KOPT-K1 (cell line): ENCODE measurements at regions not wholly inside any gene's neighbourhood (a gene's known extent, or its start where the extent isn't known, plus 50 kb on each side); places are given as distances from the start of the nearest gene placed in this dataset.
"Not testable (repeated sequence)": the region's sequence is repeated elsewhere in the genome, so short reads cannot be mapped to it uniquely, and the experiment has no call there.

ENCODE experiments used
- H3K27ac ChIP-seq: fragments of 200-600 bp; sonication (generic); 2 replicates; pipeline ENCODE4 v1.5.1; 2016; ENCODE audit warnings: antibody characterized with exemption, mild to moderate bottlenecking, low read depth, low read length; ENCODE audit not compliant: poor library complexity, severe bottlenecking
- H3K36me3 ChIP-seq: fragments of 200-600 bp; sonication (generic); 2 replicates; pipeline ENCODE4 v1.5.1; 2017; ENCODE audit warnings: antibody characterized with exemption, mild to moderate bottlenecking, low read length, moderate library complexity; ENCODE audit not compliant: insufficient read depth
- H3K9me3 ChIP-seq: fragments of 200-600 bp; sonication (generic); 2 replicates; pipeline ENCODE4 v1.5.1; 2017; ENCODE audit warnings: antibody characterized with exemption, low read length, mild to moderate bottlenecking; ENCODE audit not compliant: insufficient read depth, poor library complexity, severe bottlenecking

DNA sequence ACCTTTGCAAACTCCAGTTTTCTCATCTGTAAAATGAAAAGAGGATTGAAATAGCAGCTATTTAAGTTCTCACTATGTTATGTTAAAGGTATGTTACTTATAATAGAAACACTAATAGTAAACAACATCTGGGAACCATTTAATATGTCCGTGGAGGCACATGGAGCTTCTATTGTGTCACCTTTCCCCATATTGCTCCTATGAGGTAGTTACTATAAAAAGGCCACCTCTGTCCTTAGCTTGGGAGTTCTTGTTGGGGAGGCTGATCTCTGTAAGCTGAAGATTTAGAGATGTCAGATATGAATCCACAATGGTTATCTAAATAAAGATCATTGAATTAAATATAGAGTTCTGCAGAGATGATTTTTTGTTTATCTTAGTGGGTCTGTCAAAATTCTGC is 125.2 kb downstream of the FHIP1A start:
- Histone ChIP-seq H3K9me3 (no peaks in the 10 kb centered on the region), H3K36me3 (no peaks in the 10 kb centered on the region), H3K27ac (no peak overlapping the region)

DNA sequence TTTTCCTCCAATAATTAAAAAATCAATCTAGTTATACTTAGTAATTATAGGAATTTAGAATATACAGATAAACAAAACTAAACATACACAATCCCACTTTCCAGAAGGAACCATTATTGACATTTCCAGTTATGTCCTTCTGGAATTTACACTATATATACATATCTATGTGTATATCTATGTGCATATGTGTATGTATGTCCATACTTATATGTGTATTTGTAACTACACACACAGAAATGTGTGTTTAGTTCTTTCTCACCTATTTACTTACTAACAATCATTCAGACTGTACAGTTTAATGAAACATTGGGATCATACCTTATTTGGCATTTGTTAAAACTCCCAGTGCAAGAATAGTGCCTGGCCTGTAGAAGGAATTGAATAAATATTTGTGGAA is 126.4 kb downstream of the FHIP1A start:
- no peaks in the 10 kb centered on the region for H3K36me3 ChIP-seq
- H3K9me3 ChIP-seq, result no peaks in the 10 kb centered on the region
- no peak overlapping the region for H3K27ac ChIP-seq

DNA sequence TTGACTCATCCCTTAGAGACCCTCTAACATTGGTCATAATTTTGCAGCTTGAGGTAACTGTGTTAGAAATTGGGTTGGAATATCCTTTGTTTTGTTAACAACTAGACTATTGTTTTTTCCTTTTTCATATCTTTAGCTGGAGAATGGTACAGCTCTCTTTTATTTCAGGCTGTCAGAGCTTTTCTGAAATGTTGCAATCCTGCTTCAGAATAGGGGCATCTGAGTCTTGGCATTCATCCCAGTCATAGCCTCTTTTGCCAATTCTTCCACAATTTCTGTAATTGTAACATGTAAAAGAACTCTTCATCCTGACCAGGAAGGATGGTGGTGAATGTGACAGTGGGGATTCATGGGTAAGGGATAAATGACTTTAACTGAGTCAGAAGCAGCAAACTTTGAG is 128.7 kb downstream of the FHIP1A start:
- Histone ChIP-seq H3K9me3 (no peaks in the 10 kb centered on the region), H3K36me3 (no peaks in the 10 kb centered on the region), H3K27ac (no peak overlapping the region)

GRCh38 chr4:151538963-151539362 is 130.0 kb downstream of the FHIP1A start:
- Histone ChIP-seq H3K27ac (no peak overlapping the region), H3K9me3 (no peaks in the 10 kb centered on the region), H3K36me3 (no peaks in the 10 kb centered on the region)

- Histone ChIP-seq H3K27ac (no peak overlapping the region), H3K9me3 (no peaks in the 10 kb centered on the region), H3K36me3 (no peaks in the 10 kb centered on the region)
Measured at GRCh38 chr4:151540728-151541388, 131.9 kb downstream of the FHIP1A start.

DNA sequence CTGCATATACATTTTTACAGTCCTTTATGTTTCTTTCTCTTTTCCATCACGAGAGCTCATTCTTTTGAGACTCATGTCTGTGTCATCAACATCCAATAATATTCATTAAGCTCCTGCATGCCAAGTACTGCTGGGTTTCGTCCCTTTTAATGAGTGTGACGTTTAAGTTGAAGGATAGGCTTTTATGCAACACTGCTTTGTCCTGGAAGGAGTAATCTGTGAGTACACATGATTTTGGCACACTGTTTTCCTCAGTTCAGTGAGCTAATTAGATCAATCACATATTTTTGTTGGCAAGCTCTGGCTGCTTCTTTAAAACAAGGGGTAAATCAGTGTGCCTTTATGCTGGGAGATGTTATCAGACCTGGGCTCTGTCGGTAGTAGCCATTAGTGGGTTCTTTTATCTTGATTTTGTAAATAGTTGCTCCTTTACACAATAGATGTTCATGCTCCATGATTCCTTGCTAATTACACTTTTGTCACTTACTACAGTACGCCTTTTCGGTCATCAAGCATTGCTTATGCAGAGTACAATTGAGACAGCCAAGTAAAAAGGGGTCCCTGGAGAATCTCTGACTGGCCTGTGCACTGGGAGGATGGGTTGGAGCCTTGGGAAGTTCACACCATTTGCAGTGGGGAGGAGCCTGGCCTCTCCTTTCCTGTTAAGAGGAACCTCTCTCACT is 132.6 kb downstream of the FHIP1A start:
- no peaks in the 10 kb centered on the region for H3K9me3 ChIP-seq
- H3K36me3 ChIP-seq, result no peaks in the 10 kb centered on the region
- no peak overlapping the region for H3K27ac ChIP-seq

DNA sequence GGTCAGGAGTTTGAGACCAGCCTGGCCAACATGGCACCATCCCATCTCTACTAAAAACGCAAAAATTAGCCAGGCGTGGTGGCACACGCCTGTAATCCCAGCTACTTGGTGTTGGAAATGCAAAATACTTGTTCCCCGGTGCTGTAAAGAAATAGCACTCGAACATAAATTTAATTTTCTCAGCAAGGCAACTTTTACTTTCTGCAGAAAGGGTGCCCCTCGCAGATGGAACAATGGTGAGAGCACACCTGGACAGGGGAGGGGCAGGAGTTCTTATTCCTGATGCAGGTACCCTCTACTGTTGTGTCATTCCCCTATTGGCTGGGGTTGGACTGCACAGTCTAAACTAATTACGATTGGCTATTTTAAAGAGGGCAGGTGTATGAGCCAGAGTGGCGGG is 139.7 kb downstream of the FHIP1A start:
- peaks cover 23% of the 10 kb centered on the region for H3K9me3 ChIP-seq
- H3K36me3 ChIP-seq, result no peaks in the 10 kb centered on the region
- no peak overlapping the region for H3K27ac ChIP-seq

DNA sequence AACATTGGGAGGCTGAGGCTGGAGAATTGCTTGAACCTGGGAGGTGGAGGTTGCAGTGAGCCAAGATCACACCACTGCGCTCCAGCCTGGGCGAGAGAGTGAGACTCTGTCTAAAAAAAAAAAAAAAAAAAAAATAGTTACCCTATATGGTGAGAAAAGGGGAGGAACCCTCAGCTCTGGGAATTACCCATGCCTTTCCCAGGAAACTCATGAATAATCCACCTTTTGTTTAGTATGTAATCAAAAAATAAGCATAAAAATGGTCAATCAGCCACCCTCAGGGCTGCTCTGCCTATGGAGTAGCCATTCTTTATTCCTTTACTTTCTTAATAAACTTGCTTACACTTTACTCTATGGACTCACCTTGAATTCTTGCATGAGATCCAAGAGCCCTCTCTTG is 140.4 kb downstream of the FHIP1A start:
- H3K36me3 ChIP-seq, H3K27ac ChIP-seq: not testable (repeated sequence)
- H3K9me3 ChIP-seq, result peaks cover 23% of the 10 kb centered on the region

DNA sequence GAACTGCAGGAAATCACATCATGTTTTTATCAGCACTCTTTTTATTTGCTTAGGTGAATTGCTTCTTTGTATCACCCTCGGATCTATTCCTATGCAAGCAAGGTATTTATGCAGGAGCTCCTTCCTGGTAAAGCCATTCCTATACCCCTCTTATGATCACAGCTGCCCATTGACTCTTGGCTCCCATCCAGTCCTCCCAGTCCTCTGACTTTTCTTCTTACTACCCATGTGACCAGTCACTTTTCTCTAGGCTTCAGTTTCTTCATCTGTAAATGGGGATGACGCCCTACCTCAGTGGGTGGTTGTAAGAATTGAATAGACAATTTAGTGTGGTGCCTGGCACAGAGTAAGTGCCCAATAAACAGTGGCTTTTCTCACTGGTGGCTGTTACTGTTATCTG is 144.9 kb downstream of the FHIP1A start:
- no peak overlapping the region for H3K27ac ChIP-seq
- H3K36me3 ChIP-seq, result no peaks in the 10 kb centered on the region
- H3K9me3 ChIP-seq, result peaks cover 8% of the 10 kb centered on the region

- no peaks in the 10 kb centered on the region for H3K9me3 ChIP-seq
- H3K27ac ChIP-seq, result no peak overlapping the region
- no peaks in the 10 kb centered on the region for H3K36me3 ChIP-seq
Measured at GRCh38 chr4:151555151-151555945, 146.4 kb downstream of the FHIP1A start.

DNA sequence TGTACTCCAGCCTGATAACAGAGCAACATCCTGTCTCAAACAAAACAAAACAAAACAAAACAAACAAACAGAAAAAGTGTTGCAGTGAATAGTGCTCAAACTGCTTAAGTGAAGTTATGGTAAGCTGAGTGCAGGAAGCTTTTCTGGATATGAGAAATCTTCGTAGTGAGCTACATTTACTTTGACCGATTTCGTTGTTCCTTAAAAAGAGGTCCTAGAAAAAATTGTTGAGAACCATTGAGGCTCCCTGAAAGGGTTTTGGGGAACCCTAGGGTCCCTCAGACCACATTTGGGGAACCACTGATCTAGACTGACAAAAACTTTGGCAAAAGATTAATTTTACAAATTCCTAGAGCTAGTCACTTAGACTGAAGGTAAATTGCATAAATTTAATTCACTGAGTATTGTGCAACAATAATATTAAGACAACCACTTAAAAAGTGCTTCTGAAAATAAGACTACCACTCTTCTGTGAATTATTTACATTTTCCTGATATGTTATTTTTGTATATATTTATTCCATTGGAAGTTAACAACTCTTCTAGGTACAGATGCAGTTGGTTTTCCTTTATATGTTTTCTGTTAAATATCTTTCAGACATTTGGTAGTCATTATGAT is 149.6 kb downstream of the FHIP1A start:
- Histone ChIP-seq H3K36me3 (no peaks in the 10 kb centered on the region), H3K9me3 (no peaks in the 10 kb centered on the region), H3K27ac (no peak overlapping the region)

DNA sequence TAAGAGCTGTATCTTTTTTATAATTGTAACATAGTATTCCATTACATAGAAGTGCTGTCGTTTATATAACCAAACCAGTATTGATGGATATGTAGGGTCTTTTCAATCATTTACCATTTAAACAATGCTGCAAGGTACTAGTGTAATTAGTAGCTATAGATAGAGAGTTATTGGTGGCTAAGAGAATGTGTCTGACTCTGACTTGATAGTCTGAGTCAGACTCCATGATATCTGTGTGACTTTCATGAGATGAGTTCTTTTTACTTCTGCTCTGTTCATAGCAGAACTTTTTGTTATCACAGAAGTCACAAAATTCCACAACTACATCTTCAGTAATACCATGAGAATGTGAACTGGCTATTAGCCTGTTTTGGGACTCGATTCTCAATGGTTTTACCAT is 150.6 kb downstream of the FHIP1A start:
- Histone ChIP-seq H3K27ac (no peak overlapping the region), H3K9me3 (no peaks in the 10 kb centered on the region), H3K36me3 (no peaks in the 10 kb centered on the region)

DNA sequence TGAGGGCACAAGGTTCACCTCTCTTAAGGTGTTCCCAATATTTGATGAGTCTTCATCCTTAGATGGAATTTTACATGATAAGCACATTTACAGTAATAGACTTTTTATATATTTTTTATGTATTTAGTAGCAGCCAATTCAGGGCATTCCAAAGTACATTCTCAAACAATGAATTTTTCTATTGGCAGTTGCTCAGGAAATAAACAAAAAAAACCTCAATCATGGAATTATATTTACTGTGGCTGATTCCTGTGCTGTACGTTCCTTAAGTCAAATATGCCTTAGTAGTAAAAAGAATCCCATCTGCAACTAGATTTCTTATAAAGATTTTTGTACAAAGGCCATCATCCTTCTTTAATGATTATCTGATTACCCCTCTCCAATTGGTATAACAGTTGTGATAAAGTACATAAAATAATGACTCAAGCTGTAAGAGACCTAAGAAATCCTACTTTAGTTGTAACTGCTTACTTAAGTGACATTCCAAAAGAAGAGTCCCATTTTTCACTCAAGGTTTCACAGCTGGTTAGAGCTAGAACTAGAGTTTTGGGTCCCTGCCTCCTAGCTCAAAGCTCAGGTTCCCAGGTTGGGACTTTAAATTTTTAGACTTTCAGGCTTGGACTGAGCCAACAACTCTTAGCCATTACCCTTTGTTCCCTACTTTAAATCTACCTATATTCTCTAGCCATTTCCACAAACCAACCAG is 152.7 kb downstream of the FHIP1A start:
- Histone ChIP-seq H3K9me3 (no peaks in the 10 kb centered on the region), H3K27ac (no peak overlapping the region), H3K36me3 (no peaks in the 10 kb centered on the region)

GRCh38 chr4:151563194-151563593 is 154.2 kb downstream of the FHIP1A start:
- Histone ChIP-seq H3K36me3 (no peaks in the 10 kb centered on the region), H3K9me3 (no peaks in the 10 kb centered on the region), H3K27ac (no peak overlapping the region)

GRCh38 chr4:151564321-151564720 is 155.3 kb downstream of the FHIP1A start:
- Histone ChIP-seq H3K36me3 (no peaks in the 10 kb centered on the region), H3K27ac (no peak overlapping the region), H3K9me3 (no peaks in the 10 kb centered on the region)
